ENCODE measurements at regions not wholly inside any gene's neighbourhood (a gene's known extent, or its start where the extent isn't known, plus 50 kb on each side); places are given as distances from the start of the nearest gene placed in this dataset.

GRCh38 chr2:57878866-57879210, 167.8 kb upstream of the VRK2 start:
- TF ChIP-seq BACH2 (CRISPR knock-in tag; IDR thresholded peaks at IDR 0.05; ENCODE audit: borderline replicate concordance) = no peak
- TF ChIP-seq RARB (CRISPR knock-in tag; IDR thresholded peaks at IDR 0.05) = no peak
- no peak for TF ChIP-seq CREB5 (CRISPR knock-in tag; IDR thresholded peaks at IDR 0.05; ENCODE audit: low read depth)
- TF ChIP-seq ZNF70 (CRISPR knock-in tag; IDR thresholded peaks at IDR 0.05) = no peak
- no peak for TF ChIP-seq PPARA (CRISPR knock-in tag; IDR thresholded peaks at IDR 0.05; ENCODE audit: borderline replicate concordance)
- no peak for TF ChIP-seq ARNTL (CRISPR knock-in tag; IDR thresholded peaks at IDR 0.05; ENCODE audit: borderline replicate concordance, low read depth)
- no peak for TF ChIP-seq ZFP30 (CRISPR knock-in tag; IDR thresholded peaks at IDR 0.05)
- TF ChIP-seq SNAI2 (CRISPR knock-in tag; IDR thresholded peaks at IDR 0.05) = no peak
- TF ChIP-seq ZNF8 (CRISPR knock-in tag; IDR thresholded peaks at IDR 0.05) = no peak
- no peak for TF ChIP-seq TSHZ2 (CRISPR knock-in tag; IDR thresholded peaks at IDR 0.05)
- TF ChIP-seq ZC3H10 (CRISPR knock-in tag; IDR thresholded peaks at IDR 0.05) = no peak

Data from SK-N-SH treated with all-trans-retinoic acid at 6 μM for 48 hours (cell line).